Stimulated activated CD8-positive, alpha-beta memory T cell treated with anti-CD3 and anti-CD28 coated beads, Interleukin-7, amount 100 ng/mL, for 4 hours (primary cell): ENCODE measurements at regions not wholly inside any gene's neighbourhood (a gene's known extent, or its start where the extent isn't known, plus 50 kb on each side); places are given as distances from the start of the nearest gene placed in this dataset.
"Not testable (repeated sequence)": the region's sequence is repeated elsewhere in the genome, so short reads cannot be mapped to it uniquely, and the experiment has no call there.

ENCODE experiments used
- DNase-seq, 2 donors: peaks; one replicate each; pipeline ENCODE4 v3.0.0-alpha.2; 2020; ENCODE audit warnings: low read depth in 2 of 2

DNA sequence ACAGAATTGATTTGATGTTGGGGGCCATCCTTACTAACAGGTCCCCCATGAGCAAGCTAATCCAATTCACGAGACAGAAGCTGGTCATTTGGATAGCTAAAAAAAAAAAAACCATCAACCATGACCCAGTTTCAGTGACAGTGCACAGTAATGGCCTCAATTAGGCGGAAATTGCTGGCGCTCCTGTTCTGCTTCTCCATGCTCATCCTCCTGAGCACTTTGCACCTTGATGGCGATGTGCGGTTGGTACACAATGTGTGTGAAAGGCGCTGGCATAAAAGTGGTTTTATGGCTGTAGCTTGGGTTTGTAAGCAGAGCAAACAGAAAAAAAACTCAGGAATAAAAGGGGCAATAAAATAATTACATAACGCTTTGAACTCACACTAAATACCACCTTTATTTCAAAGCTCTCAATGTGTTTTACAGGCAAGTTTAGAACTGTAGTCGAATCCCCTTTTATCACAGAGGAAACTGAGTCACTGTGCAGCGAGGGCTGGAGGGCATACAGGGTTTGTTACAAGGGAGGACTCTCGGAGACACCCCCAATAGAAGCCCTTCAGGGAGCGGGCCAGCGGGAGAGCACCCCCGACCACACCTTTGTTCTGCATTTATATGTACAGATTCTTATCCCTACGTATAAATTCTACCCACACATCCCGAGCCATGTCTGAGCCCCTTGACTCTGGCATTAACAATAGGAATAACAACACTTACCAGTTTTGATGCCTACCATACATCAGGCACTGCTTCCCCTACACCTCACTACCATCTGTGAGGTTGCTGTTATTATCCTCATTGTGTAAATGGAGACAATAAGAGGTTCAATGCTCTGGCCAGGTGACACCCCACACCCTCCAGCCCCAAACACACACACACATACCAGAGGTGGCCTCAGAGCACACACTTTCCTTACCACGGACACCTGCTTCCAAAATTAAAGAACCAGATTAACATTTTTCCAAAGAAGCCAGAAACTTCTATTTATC, 213.5 kb upstream of the IRF2BP2 start:
- no peak for DNase-seq

GRCh38 chr1:234821840-234822239, 211.9 kb upstream of the IRF2BP2 start:
- DNase-seq, result no peak

GRCh38 chr1:234820597-234820996, 210.6 kb upstream of the IRF2BP2 start:
- DNase-seq, result no peak

DNA sequence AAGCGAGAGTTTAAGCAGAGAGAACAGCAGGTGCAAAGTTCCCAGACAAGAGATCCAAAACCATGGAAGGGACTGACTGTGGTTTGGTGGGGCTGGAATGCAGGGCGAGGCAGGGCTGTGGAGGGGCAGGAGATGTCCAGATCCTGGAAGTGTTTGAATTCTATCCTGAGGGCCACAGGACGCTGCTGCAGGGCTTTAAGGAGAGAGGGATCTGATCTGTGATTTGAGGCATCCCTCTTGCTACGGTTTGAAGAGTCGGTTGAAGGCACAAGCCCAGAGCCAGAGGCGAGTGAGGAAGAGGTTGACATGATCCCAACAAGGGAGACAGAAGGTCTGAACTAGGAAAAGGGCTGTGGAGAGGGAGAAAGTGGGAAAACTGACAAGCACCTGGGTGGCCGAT, 209.9 kb upstream of the IRF2BP2 start:
- DNase-seq, result not testable (repeated sequence)

DNA sequence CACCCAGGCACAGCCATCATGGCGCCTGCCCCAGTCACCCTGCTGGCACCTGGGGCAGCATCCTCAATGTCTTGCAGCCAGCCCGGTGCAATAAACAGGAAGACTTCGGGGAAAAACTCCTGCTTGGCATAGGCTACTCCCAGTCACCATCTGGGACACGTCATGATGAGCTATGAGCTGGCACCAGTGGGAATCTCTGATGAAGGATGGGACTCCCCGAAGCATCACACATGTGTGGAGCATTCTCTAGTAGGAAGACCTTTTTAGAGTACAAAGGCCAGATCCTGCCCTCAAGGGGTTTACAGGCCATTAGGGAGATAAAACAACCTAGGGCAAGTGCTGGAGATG, 208.0 kb upstream of the IRF2BP2 start:
- not testable (repeated sequence) for DNase-seq

DNA sequence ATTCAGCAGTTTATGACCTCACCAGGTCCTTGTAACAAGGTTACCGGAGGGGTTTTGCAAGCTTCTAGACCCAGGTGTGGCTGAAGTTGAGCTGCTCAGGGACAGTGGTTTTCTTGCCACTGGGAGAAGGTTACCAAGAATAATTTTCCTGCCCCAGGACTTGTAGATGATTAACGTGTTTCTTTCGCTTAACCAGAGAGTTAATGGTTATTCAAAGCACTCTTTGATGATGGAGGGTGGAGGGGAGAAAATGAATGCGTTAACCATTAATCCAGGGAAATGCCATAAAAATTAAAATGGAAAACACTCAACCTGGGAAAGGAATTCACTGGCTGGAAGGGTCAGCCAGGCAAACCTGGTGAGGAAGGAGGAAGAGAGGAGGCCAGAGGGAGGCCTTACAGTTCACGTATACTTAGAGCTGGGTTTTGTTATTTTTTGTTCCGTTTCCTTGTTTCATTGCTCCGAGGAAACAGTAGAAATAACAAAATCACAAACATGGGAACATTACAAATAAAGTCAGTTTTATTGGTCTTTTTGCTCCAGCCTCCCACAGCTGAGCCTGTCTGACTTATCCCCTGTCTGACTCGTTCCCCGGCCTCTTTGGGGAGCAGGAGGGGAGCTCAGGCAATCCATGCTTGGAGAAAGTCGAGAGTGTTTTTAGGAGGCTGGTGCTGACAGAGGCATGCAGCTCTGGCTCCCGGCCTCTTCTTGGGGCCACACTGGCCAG, 207.5 kb upstream of the IRF2BP2 start:
- not testable (repeated sequence) for DNase-seq

GRCh38 chr1:234816864-234817263, 206.9 kb upstream of the IRF2BP2 start:
- not testable (repeated sequence) for DNase-seq

DNA sequence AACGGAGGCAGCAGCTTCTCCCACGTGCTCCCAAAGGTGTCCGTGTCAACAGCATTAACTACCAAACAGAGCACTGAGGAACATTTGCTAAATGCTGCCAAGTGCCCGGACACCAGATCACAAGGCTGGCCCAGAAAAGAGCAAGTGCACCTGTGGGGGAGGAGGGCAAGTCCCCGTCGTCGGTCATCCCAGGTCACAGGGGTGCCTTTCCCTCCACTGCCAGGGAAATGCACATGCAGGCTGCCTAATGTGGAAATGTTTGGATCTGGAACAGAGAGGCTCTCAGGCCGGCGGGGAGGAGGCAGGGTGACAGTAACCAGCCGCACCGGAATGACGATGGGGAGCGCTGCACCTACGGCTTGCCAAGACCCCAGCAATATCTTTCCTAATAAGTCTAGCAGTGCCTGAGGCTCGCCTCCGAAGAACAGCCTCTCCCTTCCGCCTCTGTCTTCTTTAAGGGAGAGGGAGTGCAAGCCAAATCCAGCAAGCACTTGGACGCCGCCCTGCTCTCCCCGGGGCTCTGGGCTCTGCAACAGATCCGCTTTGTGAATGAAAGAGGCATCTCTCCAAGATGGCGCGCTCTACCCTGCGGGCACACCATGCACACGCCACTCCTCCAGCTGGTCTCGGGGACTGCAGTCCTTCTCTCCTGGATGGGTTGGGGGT, 206.3 kb upstream of the IRF2BP2 start:
- DNase-seq, result not testable (repeated sequence)

DNA sequence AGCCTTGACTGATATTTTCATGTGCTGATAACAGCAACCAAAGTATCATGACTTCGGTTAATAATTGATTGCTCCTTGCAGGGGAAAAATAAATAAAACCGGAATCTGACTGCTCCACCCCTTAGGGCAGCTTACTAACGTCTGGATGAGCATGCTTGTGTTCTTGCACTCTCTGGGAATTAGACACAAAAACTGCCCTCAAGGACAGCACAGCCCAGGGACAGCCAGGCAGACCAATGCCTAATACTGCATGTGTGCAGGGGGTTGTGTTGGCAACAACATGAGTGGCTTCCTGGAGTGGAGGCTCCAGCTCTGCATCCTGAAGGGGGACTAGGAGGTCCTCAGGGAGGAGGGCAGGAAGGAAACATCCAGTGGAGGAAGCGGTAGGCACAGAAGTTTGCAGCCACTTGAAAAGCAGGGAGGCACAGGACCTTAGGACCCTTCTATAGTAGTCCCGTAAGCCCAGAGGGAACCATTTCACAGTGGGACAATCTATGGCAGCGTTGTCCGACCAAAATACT, 205.4 kb upstream of the IRF2BP2 start:
- DNase-seq, result not testable (repeated sequence)

GRCh38 chr1:234814235-234814634, 204.3 kb upstream of the IRF2BP2 start:
- not testable (repeated sequence) for DNase-seq

GRCh38 chr1:234811824-234812223, 201.8 kb upstream of the IRF2BP2 start:
- DNase-seq, result not testable (repeated sequence)

DNA sequence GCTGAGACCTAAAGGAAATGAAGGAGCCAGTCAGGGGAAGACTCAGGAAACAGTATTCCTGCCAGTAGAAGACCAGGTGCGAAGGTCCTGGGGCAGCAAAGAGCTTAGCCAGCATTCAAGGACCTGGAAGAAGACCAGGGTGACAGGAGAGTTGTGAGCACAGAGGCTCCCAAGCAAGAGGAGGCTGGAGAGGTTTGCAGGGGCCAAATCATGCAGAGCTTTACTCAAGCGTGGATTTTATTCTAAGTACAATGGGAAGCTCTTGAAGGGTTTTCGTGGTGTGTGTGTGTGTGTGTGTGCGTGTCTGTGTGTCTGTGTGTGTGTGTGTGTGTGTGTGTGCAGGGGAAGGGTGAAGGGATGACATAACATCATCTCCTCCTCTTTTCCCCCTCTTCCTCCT, 200.7 kb upstream of the IRF2BP2 start:
- DNase-seq, result not testable (repeated sequence)

DNA sequence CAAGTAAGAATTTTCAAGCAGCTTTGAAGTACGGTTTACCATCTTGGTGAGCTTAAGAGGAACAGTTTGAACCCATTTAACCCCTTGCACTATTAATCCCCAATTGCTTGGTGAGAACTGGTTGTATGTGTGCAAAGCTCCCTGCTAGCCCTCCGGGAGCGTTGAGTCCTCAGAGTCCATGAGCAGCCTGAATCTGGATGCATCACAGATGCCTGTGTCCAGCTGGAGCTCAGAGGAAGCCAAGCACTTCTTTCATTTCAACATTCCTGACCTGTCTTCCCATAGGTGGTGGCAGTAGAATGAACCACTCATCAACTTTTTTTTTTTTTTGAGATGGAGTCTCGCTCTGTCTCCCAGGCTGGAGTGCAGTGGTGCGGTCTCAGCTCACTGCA, 199.9 kb upstream of the IRF2BP2 start:
- DNase-seq, result not testable (repeated sequence)

DNA sequence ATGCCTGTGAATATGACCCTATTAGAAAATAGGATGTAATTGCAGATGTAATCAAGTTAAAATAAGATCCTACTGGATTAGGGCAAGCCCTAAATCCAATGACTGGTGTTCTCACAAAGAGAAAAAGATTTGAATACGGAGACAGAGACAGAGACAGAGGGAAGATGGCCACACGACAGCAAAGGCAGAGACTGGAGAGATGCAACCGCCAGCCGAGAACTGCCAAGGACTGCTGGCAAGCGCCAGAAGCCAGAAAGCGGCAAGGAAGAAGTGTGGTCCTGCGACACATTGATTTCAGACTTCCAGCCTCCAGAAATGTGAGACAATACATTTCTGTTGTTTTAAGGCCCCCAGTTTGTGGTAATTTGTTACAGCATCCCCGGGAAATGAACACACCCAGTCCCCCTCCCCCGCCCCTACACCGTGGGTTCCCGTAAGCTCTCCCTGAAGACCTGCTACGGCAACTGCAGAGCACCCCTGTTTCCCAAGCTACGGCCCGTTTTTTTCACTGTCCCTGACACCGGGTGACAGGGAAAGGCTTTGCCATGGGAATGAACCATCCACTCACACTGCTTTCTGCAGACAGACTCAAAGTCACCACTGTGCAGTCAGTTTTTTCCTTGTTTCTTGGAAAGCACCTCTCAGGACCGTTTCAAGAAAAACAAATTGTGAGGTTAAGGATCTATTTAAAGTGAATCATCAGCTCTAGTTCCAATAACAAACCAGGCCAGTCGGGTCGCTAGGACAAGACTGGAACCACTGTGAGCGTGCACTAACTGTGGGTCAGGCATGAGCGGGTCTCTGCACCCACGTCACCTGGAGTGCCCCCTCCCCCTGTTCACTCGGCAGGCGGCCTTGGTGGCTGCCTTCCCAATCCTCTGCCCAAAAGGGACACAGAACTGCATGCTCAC, 199.2 kb upstream of the IRF2BP2 start:
- DNase-seq, result not testable (repeated sequence)

DNA sequence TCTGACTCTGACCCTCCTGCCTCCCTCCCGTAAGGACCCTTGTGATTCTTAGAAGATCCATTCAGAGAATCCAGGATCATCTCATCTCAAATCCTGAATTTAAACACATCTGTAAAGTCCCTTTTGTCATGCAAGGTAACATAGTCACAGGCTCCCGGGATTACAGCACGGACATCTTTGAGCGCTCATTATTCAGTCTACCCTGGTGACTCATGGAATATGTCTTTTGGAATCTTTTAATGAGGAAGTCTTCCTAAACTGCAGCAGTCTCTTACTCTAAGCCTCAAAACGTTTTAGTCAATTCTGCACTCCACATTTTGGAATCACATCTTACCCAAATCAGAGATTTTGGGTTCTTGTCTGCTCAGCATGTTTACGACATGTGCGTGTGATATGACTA, 198.5 kb upstream of the IRF2BP2 start:
- not testable (repeated sequence) for DNase-seq

GRCh38 chr1:234807705-234808104, 197.7 kb upstream of the IRF2BP2 start:
- not testable (repeated sequence) for DNase-seq

GRCh38 chr1:234802586-234802985, 192.6 kb upstream of the IRF2BP2 start:
- DNase-seq, result not testable (repeated sequence)

- not testable (repeated sequence) for DNase-seq
Measured at GRCh38 chr1:234801636-234802035, 191.7 kb upstream of the IRF2BP2 start.

DNA sequence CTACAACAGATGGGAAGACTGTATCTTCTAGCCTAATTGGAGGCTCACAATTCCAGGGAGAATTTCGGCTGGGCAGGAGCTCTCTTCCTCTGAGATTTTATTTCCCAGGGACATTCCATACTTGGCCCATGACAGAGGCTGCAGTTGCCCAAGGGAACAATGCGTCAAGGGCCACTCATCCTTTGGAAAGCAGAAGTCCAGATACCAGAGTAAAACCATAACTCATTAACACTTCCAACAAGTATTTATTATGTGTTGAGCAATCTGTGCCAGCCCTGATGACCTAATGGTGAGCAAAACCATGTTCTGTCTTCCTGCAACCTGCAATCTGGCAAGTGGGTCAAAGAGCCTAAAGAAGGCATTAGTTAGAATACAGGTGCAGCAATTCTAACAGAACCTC, 191.2 kb upstream of the IRF2BP2 start:
- not testable (repeated sequence) for DNase-seq

- DNase-seq, result not testable (repeated sequence)
Measured at GRCh38 chr1:234800563-234800962, 190.6 kb upstream of the IRF2BP2 start.
